CD4-positive, alpha-beta T cell (primary cell): ENCODE measurements at regions not wholly inside any gene's neighbourhood (a gene's known extent, or its start where the extent isn't known, plus 50 kb on each side); places are given as distances from the start of the nearest gene placed in this dataset.

Experiments
- ATAC-seq: fragments of 200-7000 bp; cut with Tn5 transposase; one replicate; pipeline ENCODE4 v1.10.0; 2022; ENCODE audit warnings: mild to moderate bottlenecking; ENCODE audit not compliant: poor library complexity
- CTCF ChIA-PET: fragments of 350-600 bp; sonication (Branson Sonifier 250); formaldehyde crosslinking; loops from one replicate; lab custom pipeline; 2021; ENCODE audit warnings: antibody characterized with exemption, inconsistent platforms; lab: Charles Lee
- POLR2A ChIA-PET: fragments of 350-600 bp; sonication (Branson Sonifier 250); formaldehyde crosslinking; loops from one replicate; lab custom pipeline; 2021; ENCODE audit warnings: antibody characterized with exemption, inconsistent platforms; lab: Charles Lee
- DNase-seq, 14 experiments: peaks; one replicate each; pipeline ENCODE4 v3.0.0-alpha.2; 2013 to 2020; ENCODE audit warnings: mixed read lengths in 2 of 14
- H3K27ac ChIP-seq, 2 donors: one replicate each; pipeline versions ENCODE4 v1.5.1 to v1.7.0; 2013; ENCODE audit warnings: low read length in 2 of 2, low read depth in 1 of 2, mild to moderate bottlenecking in 1 of 2
- H3K27me3 ChIP-seq, 2 experiments: 1 replicate in 1 of 2; 2 replicates in 1 of 2; pipeline versions ENCODE4 v1.6.1 to v1.7.0; 2013; ENCODE audit warnings: low read length in 2 of 2, control low read depth in 1 of 2, mild to moderate bottlenecking in 1 of 2, moderate library complexity in 1 of 2; ENCODE audit not compliant: insufficient read depth in 2 of 2, control insufficient read depth in 1 of 2
- H3K36me3 ChIP-seq: one replicate; pipeline ENCODE4 v1.6.1; 2013; ENCODE audit warnings: low read length, control low read depth; ENCODE audit not compliant: insufficient read depth
- H3K4me1 ChIP-seq: one replicate; pipeline ENCODE4 v1.6.1; 2013; ENCODE audit warnings: low read length, control low read depth; ENCODE audit not compliant: insufficient read depth
- H3K4me3 ChIP-seq: one replicate; pipeline ENCODE4 v1.5.1; 2013; ENCODE audit warnings: mild to moderate bottlenecking, low read length, moderate library complexity
- H3K9me3 ChIP-seq, 2 experiments: 1 replicate in 1 of 2; 2 replicates in 1 of 2; pipeline versions ENCODE4 v1.6.1 to v1.7.0; 2013; ENCODE audit warnings: low read length in 2 of 2, mild to moderate bottlenecking in 2 of 2, control low read depth in 1 of 2, moderate library complexity in 1 of 2; ENCODE audit not compliant: control insufficient read depth in 1 of 2, insufficient read depth in 1 of 2
- H3K27ac Mint-ChIP-seq: one replicate; pipeline ENCODE4 v1.8.0; 2020; ENCODE audit warnings: mixed read lengths
- H3K27me3 Mint-ChIP-seq: one replicate; pipeline ENCODE4 v1.8.0; 2021; ENCODE audit warnings: mixed read lengths
- H3K36me3 Mint-ChIP-seq: one replicate; pipeline ENCODE4 v1.8.0; 2021; ENCODE audit warnings: low read depth, mixed read lengths
- H3K4me1 Mint-ChIP-seq: one replicate; pipeline ENCODE4 v1.8.0; 2021; ENCODE audit warnings: low read depth, mixed read lengths
- H3K4me3 Mint-ChIP-seq: one replicate; pipeline ENCODE4 v1.8.0; 2020; ENCODE audit warnings: mild to moderate bottlenecking, mixed read lengths
- H3K9me3 Mint-ChIP-seq: one replicate; pipeline ENCODE4 v1.8.0; 2020; ENCODE audit warnings: mixed read lengths
- CTCF ChIP-seq: fragments of 200-600 bp; IDR thresholded peaks from one replicate; pipeline ENCODE4 v1.8.0; 2022; ENCODE audit warnings: antibody characterized with exemption, mild to moderate bottlenecking
- intact Hi-C, 2 experiments: fragments of 100-400 bp; cut with DNase I in 1 of 2; cut with micrococcal nuclease in 1 of 2; formaldehyde crosslinking; loops; one replicate each; pipeline versions ENCODE4 v1.15.1 to v1.9.0; 2023 to 2025; cut with DNase I, micrococcal nuclease

GRCh38 chr13:86765462-86765861 is 905.7 kb upstream of the SLITRK5 start:
- H3K9me3 ChIP-seq = peaks cover 5 to 21% of the 10 kb centered on the region in 2 experiments
- no peak for ATAC-seq
- ChIA-PET CTCF (no interaction called here), POLR2A (interaction anchor here (0.9 kb wide), 1 partner anchor 8 kb away, joined by 4 read pairs; no protein-coding TSS in a partner anchor)
- TF ChIP-seq CTCF = no peak
- no peaks in the 10 kb centered on the region for H3K4me1 ChIP-seq
- no peaks in the 10 kb centered on the region for H3K36me3 ChIP-seq
- intact Hi-C loops = no loop called here
- no peaks in the 10 kb centered on the region for H3K27me3 Mint-ChIP-seq
- H3K4me3 Mint-ChIP-seq = no peak overlapping the region
- H3K4me1 Mint-ChIP-seq = no peaks in the 10 kb centered on the region
- no peak overlapping the region for H3K27ac Mint-ChIP-seq
- no peaks in the 10 kb centered on the region for H3K36me3 Mint-ChIP-seq
- peak in 2 of 14 experiments; percentile 9 to 17 for DNase-seq
- no peak overlapping the region for H3K4me3 ChIP-seq
- H3K9me3 Mint-ChIP-seq = peaks cover 22% of the 10 kb centered on the region
- H3K27me3 ChIP-seq = no peaks in the 10 kb centered on the region
- no peak overlapping the region for H3K27ac ChIP-seq

DNA sequence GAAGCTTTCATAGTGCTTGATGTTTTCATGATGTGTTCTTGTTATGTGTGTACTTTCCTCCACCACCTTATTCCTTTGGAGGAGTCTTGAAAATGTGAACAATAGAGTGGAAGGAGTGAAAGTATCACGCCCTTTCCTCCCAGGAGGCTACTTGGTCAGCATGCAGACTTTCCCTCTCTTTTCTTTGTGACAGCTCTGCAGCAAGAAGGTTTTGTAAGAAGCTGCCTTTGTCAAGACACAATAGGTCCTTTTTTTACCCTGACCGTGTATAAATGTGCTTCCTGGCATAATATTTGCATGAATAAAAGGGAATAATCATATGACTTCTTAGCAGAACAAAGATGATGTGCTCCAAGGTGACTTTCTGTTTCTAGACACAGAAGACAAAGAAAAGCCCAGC is 882.6 kb upstream of the SLITRK5 start:
- no peak overlapping the region for H3K27ac ChIP-seq
- ChIA-PET CTCF (no interaction called here), POLR2A (no interaction called here)
- H3K4me3 ChIP-seq = no peak overlapping the region
- no peak for TF ChIP-seq CTCF
- Mint-ChIP-seq H3K27me3 (no peaks in the 10 kb centered on the region), H3K4me1 (no peaks in the 10 kb centered on the region), H3K36me3 (no peaks in the 10 kb centered on the region), H3K9me3 (peaks cover 8% of the 10 kb centered on the region), H3K27ac (no peak overlapping the region), H3K4me3 (no peak overlapping the region)
- H3K9me3 ChIP-seq = peaks cover 8 to 9% of the 10 kb centered on the region in 2 experiments
- intact Hi-C loops = no loop called here
- no peaks in the 10 kb centered on the region for H3K4me1 ChIP-seq
- H3K36me3 ChIP-seq = no peaks in the 10 kb centered on the region
- ATAC-seq (no peak), DNase-seq (no peak)
- no peaks in the 10 kb centered on the region for H3K27me3 ChIP-seq

DNA sequence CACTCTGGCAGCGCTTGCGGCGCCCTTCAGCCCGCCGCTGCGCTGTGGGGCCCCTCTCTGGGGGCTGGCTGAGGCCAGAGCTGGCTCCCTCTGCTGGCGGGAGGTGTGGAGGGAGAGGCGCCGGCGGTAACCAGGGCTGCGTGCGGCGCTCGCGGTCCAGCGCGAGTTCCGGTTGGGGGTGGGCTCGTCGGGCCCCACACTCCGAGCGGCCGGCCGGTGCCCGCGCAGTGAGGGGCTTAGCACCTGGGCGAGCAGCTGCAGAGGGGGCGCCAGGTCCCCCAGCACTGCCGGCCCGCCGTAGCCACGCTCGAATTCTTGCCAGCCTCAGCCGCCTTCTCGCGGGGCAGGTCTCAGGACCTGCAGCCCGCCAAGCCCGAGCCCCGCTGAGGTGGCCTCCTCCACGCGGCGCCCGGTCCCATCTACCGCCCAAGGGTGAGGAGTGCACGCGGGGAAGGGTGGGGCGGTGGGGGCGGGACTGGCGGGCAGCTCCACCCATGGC is 879.0 kb upstream of the SLITRK5 start:
- Mint-ChIP-seq H3K4me3 (no peak overlapping the region), H3K36me3 (no peaks in the 10 kb centered on the region), H3K9me3 (peaks cover 8% of the 10 kb centered on the region), H3K4me1 (no peaks in the 10 kb centered on the region), H3K27me3 (no peaks in the 10 kb centered on the region), H3K27ac (no peak overlapping the region)
- ATAC-seq (no peak), DNase-seq (no peak)
- Histone ChIP-seq H3K4me3 (no peak overlapping the region), H3K36me3 (no peaks in the 10 kb centered on the region), H3K9me3 (peaks cover 9 to 14% of the 10 kb centered on the region in 2 experiments), H3K27me3 (no peaks in the 10 kb centered on the region), H3K27ac (no peak overlapping the region), H3K4me1 (no peaks in the 10 kb centered on the region)
- POLR2A ChIA-PET = no interaction called here
- TF ChIP-seq CTCF = no peak
- CTCF ChIA-PET = no interaction called here
- intact Hi-C loops = no loop called here
